Suppressor macrophage (primary cell): ENCODE measurements at regions not wholly inside any gene's neighbourhood (a gene's known extent, or its start where the extent isn't known, plus 50 kb on each side); places are given as distances from the start of the nearest gene placed in this dataset.

Experiments
- DNase-seq, 4 experiments: peaks; one replicate each; pipeline ENCODE4 v3.0.0-alpha.2; 2020 to 2022

- no peak for DNase-seq
Observed at GRCh38 chr5:10073441-10074104, 176.1 kb downstream of the ATPSCKMT start.

GRCh38 chr5:10069637-10070313 is 179.9 kb downstream of the ATPSCKMT start:
- DNase-seq: no peak

GRCh38 chr5:10065428-10066000 is 184.2 kb downstream of the ATPSCKMT start:
- no peak for DNase-seq

- DNase-seq: no peak
Observed at GRCh38 chr5:10064546-10065195, 185.0 kb downstream of the ATPSCKMT start.

- DNase-seq: no peak
Observed at GRCh38 chr5:10063997-10064396, 185.7 kb downstream of the ATPSCKMT start.

GRCh38 chr5:10059980-10060379 is 189.7 kb downstream of the ATPSCKMT start:
- DNase-seq: no peak

GRCh38 chr5:10059556-10059955 is 190.1 kb downstream of the ATPSCKMT start:
- DNase-seq: no peak

GRCh38 chr5:10057356-10057755 is 192.3 kb downstream of the ATPSCKMT start:
- no peak for DNase-seq

- DNase-seq: no peak
Observed at GRCh38 chr5:10056228-10056760, 193.4 kb downstream of the ATPSCKMT start.

- DNase-seq: no peak
Observed at GRCh38 chr5:10049858-10050455, 199.7 kb downstream of the ATPSCKMT start.

GRCh38 chr5:10046676-10047075 is 203.0 kb downstream of the ATPSCKMT start:
- no peak for DNase-seq

GRCh38 chr5:10045376-10045775 is 204.3 kb downstream of the ATPSCKMT start:
- no peak for DNase-seq

- DNase-seq: no peak
Observed at GRCh38 chr5:10036136-10036815, 213.4 kb downstream of the ATPSCKMT start.

- DNase-seq: no peak
Observed at GRCh38 chr5:10034001-10034400, 215.7 kb downstream of the ATPSCKMT start.

- DNase-seq: no peak
Observed at GRCh38 chr5:10031817-10032216, 217.9 kb downstream of the ATPSCKMT start.

GRCh38 chr5:10030219-10030831 is 219.4 kb downstream of the ATPSCKMT start:
- DNase-seq: no peak

GRCh38 chr5:10023494-10023893 is 226.2 kb downstream of the ATPSCKMT start:
- DNase-seq: no peak

GRCh38 chr5:10021248-10021647 is 228.4 kb downstream of the ATPSCKMT start:
- DNase-seq: no peak

GRCh38 chr5:10019236-10019635 is 230.5 kb downstream of the ATPSCKMT start:
- DNase-seq: no peak

- DNase-seq: no peak
Observed at GRCh38 chr5:10018201-10019069, 231.3 kb downstream of the ATPSCKMT start.

- no peak for DNase-seq
Observed at GRCh38 chr5:10017786-10018185, 231.9 kb downstream of the ATPSCKMT start.
